ENCODE measurements at regions not wholly inside any gene's neighbourhood (a gene's known extent, or its start where the extent isn't known, plus 50 kb on each side); places are given as distances from the start of the nearest gene placed in this dataset.

GRCh38 chr6:19370831-19371230, 466.3 kb upstream of the ID4 start:
- no peak for TF ChIP-seq CTCF (conservative IDR thresholded peaks at IDR 0.05)
- TF ChIP-seq ZFX (IDR thresholded peaks at IDR 0.05), result no peak
- no peak overlapping the region for H3K27ac ChIP-seq

GRCh38 chr6:19375613-19376012, 461.6 kb upstream of the ID4 start:
- no peak for TF ChIP-seq CTCF (conservative IDR thresholded peaks at IDR 0.05)
- TF ChIP-seq ZFX (IDR thresholded peaks at IDR 0.05), result no peak
- H3K27ac ChIP-seq, result no peak overlapping the region

GRCh38 chr6:19377722-19378121, 459.4 kb upstream of the ID4 start:
- TF ChIP-seq ZFX (IDR thresholded peaks at IDR 0.05) (no peak), CTCF (conservative IDR thresholded peaks at IDR 0.05) (no peak)
- H3K27ac ChIP-seq, result no peak overlapping the region

- H3K27ac ChIP-seq, result no peak overlapping the region
- no peak for TF ChIP-seq ZFX (IDR thresholded peaks at IDR 0.05)
- no peak for TF ChIP-seq CTCF (conservative IDR thresholded peaks at IDR 0.05)
These were observed 456.9 kb upstream of the ID4 start for GRCh38 chr6:19380293-19380692.

GRCh38 chr6:19382676-19383075, 454.5 kb upstream of the ID4 start:
- TF ChIP-seq ZFX (IDR thresholded peaks at IDR 0.05) (no peak), CTCF (conservative IDR thresholded peaks at IDR 0.05) (no peak)
- H3K27ac ChIP-seq, result no peak overlapping the region

GRCh38 chr6:19391926-19392325, 445.2 kb upstream of the ID4 start:
- TF ChIP-seq CTCF (conservative IDR thresholded peaks at IDR 0.05) (no peak), ZFX (IDR thresholded peaks at IDR 0.05) (no peak)
- no peak overlapping the region for H3K27ac ChIP-seq

GRCh38 chr6:19394051-19394450, 443.1 kb upstream of the ID4 start:
- no peak for TF ChIP-seq ZFX (IDR thresholded peaks at IDR 0.05)
- TF ChIP-seq CTCF (conservative IDR thresholded peaks at IDR 0.05), result no peak

More at GRCh38 chr6:19394051-19394450, 443.1 kb upstream of the ID4 start:
- H3K27ac ChIP-seq, result no peak overlapping the region
